SW480 (cell line): ENCODE measurements at regions not wholly inside any gene's neighbourhood (a gene's known extent, or its start where the extent isn't known, plus 50 kb on each side); places are given as distances from the start of the nearest gene placed in this dataset.

Experiments used
- DNase-seq: peaks from one replicate; pipeline ENCODE4 v3.0.0-alpha.2; 2016; ENCODE audit warnings: low spot score

- no peak for DNase-seq
These were observed 243.8 kb upstream of the ADAMTSL1 start for GRCh38 chr9:18229992-18230676.

- DNase-seq, result no peak
These were observed 240.6 kb upstream of the ADAMTSL1 start for GRCh38 chr9:18233311-18233710.

- no peak for DNase-seq
These were observed 240.0 kb upstream of the ADAMTSL1 start for GRCh38 chr9:18233776-18234445.

GRCh38 chr9:18235181-18235908 lies 238.6 kb upstream of the ADAMTSL1 start:
- DNase-seq, result no peak

- DNase-seq, result no peak
These were observed 237.6 kb upstream of the ADAMTSL1 start for GRCh38 chr9:18236336-18236735.

- no peak for DNase-seq
These were observed 236.2 kb upstream of the ADAMTSL1 start for GRCh38 chr9:18237776-18238175.

GRCh38 chr9:18238254-18238653 lies 235.7 kb upstream of the ADAMTSL1 start:
- no peak for DNase-seq

- DNase-seq, result no peak
These were observed 235.1 kb upstream of the ADAMTSL1 start for GRCh38 chr9:18238752-18239447.

- no peak for DNase-seq
These were observed 233.7 kb upstream of the ADAMTSL1 start for GRCh38 chr9:18240213-18240612.

- DNase-seq, result no peak
These were observed 228.0 kb upstream of the ADAMTSL1 start for GRCh38 chr9:18245911-18246310.

- no peak for DNase-seq
These were observed 223.9 kb upstream of the ADAMTSL1 start for GRCh38 chr9:18250053-18250452.

- no peak for DNase-seq
These were observed 220.0 kb upstream of the ADAMTSL1 start for GRCh38 chr9:18253950-18254349.

GRCh38 chr9:18255158-18255629 lies 218.8 kb upstream of the ADAMTSL1 start:
- peak; percentile 58 for DNase-seq

GRCh38 chr9:18255747-18256146 lies 218.2 kb upstream of the ADAMTSL1 start:
- no peak for DNase-seq

- no peak for DNase-seq
These were observed 217.4 kb upstream of the ADAMTSL1 start for GRCh38 chr9:18256568-18256967.

GRCh38 chr9:18260521-18260920 lies 213.4 kb upstream of the ADAMTSL1 start:
- DNase-seq, result peak; percentile 50

GRCh38 chr9:18261181-18261580 lies 212.8 kb upstream of the ADAMTSL1 start:
- DNase-seq, result no peak

GRCh38 chr9:18263377-18263776 lies 210.6 kb upstream of the ADAMTSL1 start:
- no peak for DNase-seq

- peak; percentile 28 for DNase-seq
These were observed 205.6 kb upstream of the ADAMTSL1 start for GRCh38 chr9:18268381-18268780.

- DNase-seq, result no peak
These were observed 204.4 kb upstream of the ADAMTSL1 start for GRCh38 chr9:18269561-18269960.

GRCh38 chr9:18274693-18275092 lies 199.3 kb upstream of the ADAMTSL1 start:
- DNase-seq, result no peak

GRCh38 chr9:18275313-18275990 lies 198.5 kb upstream of the ADAMTSL1 start:
- DNase-seq, result no peak
